GM12878 (cell line): ENCODE measurements at regions not wholly inside any gene's neighbourhood (a gene's known extent, or its start where the extent isn't known, plus 50 kb on each side); places are given as distances from the start of the nearest gene placed in this dataset.
"Not testable (repeated sequence)": the region's sequence is repeated elsewhere in the genome, so short reads cannot be mapped to it uniquely, and the experiment has no call there.

ENCODE experiments used
- EGR1 ChIP-seq, 2 experiments: IDR thresholded peaks; 1 replicate in 1 of 2; 2 replicates in 1 of 2; pipeline ENCODE4 v1.6.1; 2011 to 2012; ENCODE audit warnings: low read depth in 2 of 2, low read length in 2 of 2, borderline replicate concordance in 1 of 2, mild to moderate bottlenecking in 1 of 2, moderate library complexity in 1 of 2
- FOXK2 ChIP-seq: fragments of 450-650 bp; IDR thresholded peaks from 2 replicates; pipeline ENCODE4 v1.6.1; 2017; ENCODE audit warnings: mild to moderate bottlenecking, moderate library complexity
- JUNB ChIP-seq: IDR thresholded peaks from 2 replicates; pipeline ENCODE4 v1.6.1; 2016; ENCODE audit warnings: antibody characterized with exemption, mild to moderate bottlenecking
- KDM1A ChIP-seq: fragments of 200-600 bp; sonication (generic); IDR thresholded peaks from 2 replicates; pipeline ENCODE4 v1.6.1; 2016; ENCODE audit warnings: borderline replicate concordance
- MEF2A ChIP-seq: IDR thresholded peaks from 2 replicates; pipeline ENCODE4 v1.6.1; 2011; ENCODE audit warnings: low read depth, mild to moderate bottlenecking, low read length, moderate library complexity; ENCODE audit not compliant: insufficient read depth
- NBN ChIP-seq: fragments of 450-650 bp; IDR thresholded peaks from 2 replicates; pipeline ENCODE4 v1.6.1; 2016
- PBX3 ChIP-seq: IDR thresholded peaks from 2 replicates; pipeline ENCODE4 v1.6.1; 2011; ENCODE audit warnings: mild to moderate bottlenecking, low read depth, low read length, moderate library complexity; ENCODE audit not compliant: insufficient replicate concordance
- POLR2A ChIP-seq: IDR thresholded peaks from 2 replicates; pipeline ENCODE4 v1.6.1; 2011; ENCODE audit warnings: low read depth, mild to moderate bottlenecking, low read length
- POLR2AphosphoS5 ChIP-seq: IDR thresholded peaks from 2 replicates; pipeline ENCODE4 v1.6.1; 2011; ENCODE audit warnings: mild to moderate bottlenecking, low read length, inconsistent platforms
- RAD51 ChIP-seq: fragments of 450-650 bp; IDR thresholded peaks from 2 replicates; pipeline ENCODE4 v1.6.1; 2016; ENCODE audit warnings: moderate library complexity, mild to moderate bottlenecking, inconsistent platforms
- YY1 ChIP-seq: IDR thresholded peaks from 2 replicates; pipeline ENCODE4 v1.6.1; 2011; ENCODE audit warnings: low read depth, mild to moderate bottlenecking, low read length
- TF ChIP-seq, protein P1 (sequence below), 3 experiments: IDR thresholded peaks in 2 of 3; conservative IDR thresholded peaks in 1 of 3; 2 replicates each; pipeline ENCODE4 v1.5.1; 2011; ENCODE audit warnings: low read depth in 3 of 3, low read length in 3 of 3, mild to moderate bottlenecking in 3 of 3, control low read depth in 2 of 3, moderate library complexity in 2 of 3, inconsistent platforms in 1 of 3, mixed read lengths in 1 of 3; ENCODE audit not compliant: control insufficient read depth in 2 of 3, insufficient read depth in 1 of 3; ENCODE audit errors: extremely low read depth in 1 of 3

- TF ChIP-seq PBX3; YY1; JUNB; RAD51; EGR1 (IDR thresholded peaks at IDR 0.05; ENCODE audit: borderline replicate concordance in 1 of 2, low read depth in 2 of 2, low read length in 2 of 2); POLR2AphosphoS5; KDM1A; POLR2A; NBN; FOXK2; MEF2A: not testable (repeated sequence)
- TF ChIP-seq, protein P1, sequence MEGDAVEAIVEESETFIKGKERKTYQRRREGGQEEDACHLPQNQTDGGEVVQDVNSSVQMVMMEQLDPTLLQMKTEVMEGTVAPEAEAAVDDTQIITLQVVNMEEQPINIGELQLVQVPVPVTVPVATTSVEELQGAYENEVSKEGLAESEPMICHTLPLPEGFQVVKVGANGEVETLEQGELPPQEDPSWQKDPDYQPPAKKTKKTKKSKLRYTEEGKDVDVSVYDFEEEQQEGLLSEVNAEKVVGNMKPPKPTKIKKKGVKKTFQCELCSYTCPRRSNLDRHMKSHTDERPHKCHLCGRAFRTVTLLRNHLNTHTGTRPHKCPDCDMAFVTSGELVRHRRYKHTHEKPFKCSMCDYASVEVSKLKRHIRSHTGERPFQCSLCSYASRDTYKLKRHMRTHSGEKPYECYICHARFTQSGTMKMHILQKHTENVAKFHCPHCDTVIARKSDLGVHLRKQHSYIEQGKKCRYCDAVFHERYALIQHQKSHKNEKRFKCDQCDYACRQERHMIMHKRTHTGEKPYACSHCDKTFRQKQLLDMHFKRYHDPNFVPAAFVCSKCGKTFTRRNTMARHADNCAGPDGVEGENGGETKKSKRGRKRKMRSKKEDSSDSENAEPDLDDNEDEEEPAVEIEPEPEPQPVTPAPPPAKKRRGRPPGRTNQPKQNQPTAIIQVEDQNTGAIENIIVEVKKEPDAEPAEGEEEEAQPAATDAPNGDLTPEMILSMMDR (IDR thresholded peaks at IDR 0.05 in 2 of 3, conservative IDR thresholded peaks at IDR 0.05 in 1 of 3; ENCODE audit: control insufficient read depth in 2 of 3, extremely low read depth in 1 of 3, insufficient read depth in 1 of 3, low read depth in 3 of 3, low read length in 3 of 3), result not testable (repeated sequence)
These were observed 197.8 kb upstream of the TP53TG3 start for GRCh38 chr16:32873783-32874182.
